GM21737 (cell line): ENCODE measurements at regions not wholly inside any gene's neighbourhood (a gene's known extent, or its start where the extent isn't known, plus 50 kb on each side); places are given as distances from the start of the nearest gene placed in this dataset.

ENCODE experiments used
- ATAC-seq: cut with Tn5 transposase; IDR thresholded peaks from one replicate; pipeline ENCODE4 v1.9.1; 2021; ENCODE audit warnings: mild to moderate bottlenecking, moderate library complexity; ENCODE audit not compliant: unreplicated experiment

GRCh38 chr17:15112846-15113617 is 152.1 kb downstream of the PMP22 start:
- ATAC-seq: no peak

GRCh38 chr17:15109608-15110007 is 155.5 kb downstream of the PMP22 start:
- ATAC-seq: no peak

- no peak for ATAC-seq
Measured at GRCh38 chr17:15108992-15109391, 156.1 kb downstream of the PMP22 start.

GRCh38 chr17:15106540-15106939 is 158.6 kb downstream of the PMP22 start:
- no peak for ATAC-seq

- ATAC-seq: no peak
Measured at GRCh38 chr17:15103785-15104184, 161.3 kb downstream of the PMP22 start.

GRCh38 chr17:15101175-15101574 is 164.0 kb downstream of the PMP22 start:
- ATAC-seq: no peak

- no peak for ATAC-seq
Measured at GRCh38 chr17:15096511-15096910, 168.6 kb downstream of the PMP22 start.

GRCh38 chr17:15095935-15096334 is 169.2 kb downstream of the PMP22 start:
- ATAC-seq: no peak

- ATAC-seq: no peak
Measured at GRCh38 chr17:15092762-15093161, 172.4 kb downstream of the PMP22 start.

- no peak for ATAC-seq
Measured at GRCh38 chr17:15092261-15092660, 172.9 kb downstream of the PMP22 start.

GRCh38 chr17:15091825-15092224 is 173.3 kb downstream of the PMP22 start:
- no peak for ATAC-seq

GRCh38 chr17:15090533-15090932 is 174.6 kb downstream of the PMP22 start:
- ATAC-seq: no peak

- no peak for ATAC-seq
Measured at GRCh38 chr17:15087946-15088345, 177.2 kb downstream of the PMP22 start.

- no peak for ATAC-seq
Measured at GRCh38 chr17:15086776-15087295, 178.3 kb downstream of the PMP22 start.

- ATAC-seq: no peak
Measured at GRCh38 chr17:15085890-15086677, 179.0 kb downstream of the PMP22 start.

GRCh38 chr17:15083225-15083624 is 181.9 kb downstream of the PMP22 start:
- ATAC-seq: no peak

- ATAC-seq: no peak
Measured at GRCh38 chr17:15081008-15081407, 184.1 kb downstream of the PMP22 start.

- no peak for ATAC-seq
Measured at GRCh38 chr17:15078570-15078969, 186.6 kb downstream of the PMP22 start.

GRCh38 chr17:15076991-15077663 is 188.0 kb downstream of the PMP22 start:
- no peak for ATAC-seq

GRCh38 chr17:15051933-15052332 is 213.2 kb downstream of the PMP22 start:
- no peak for ATAC-seq

- no peak for ATAC-seq
Measured at GRCh38 chr17:15049795-15050160, 215.3 kb downstream of the PMP22 start.
